NCI-H146 treated with DMSO at 0.1 percent for 48 hours (cell line): ENCODE measurements at regions not wholly inside any gene's neighbourhood (a gene's known extent, or its start where the extent isn't known, plus 50 kb on each side); places are given as distances from the start of the nearest gene placed in this dataset.

Experiments
- DNase-seq: peaks from one replicate; lab custom pipeline; 2025; ENCODE audit not compliant: unreplicated experiment; lab: John Stamatoyannopoulos, UW

- DNase-seq: no peak
Observed at GRCh38 chr5:116652196-116652729, 77.6 kb upstream of the SEMA6A start.

- DNase-seq: no peak
Observed at GRCh38 chr5:116651653-116652052, 77.0 kb upstream of the SEMA6A start.

GRCh38 chr5:116650964-116651363, 76.3 kb upstream of the SEMA6A start:
- DNase-seq: no peak

- no peak for DNase-seq
Observed at GRCh38 chr5:116650544-116650943, 75.9 kb upstream of the SEMA6A start.

GRCh38 chr5:116646611-116647289, 72.1 kb upstream of the SEMA6A start:
- no peak for DNase-seq

- no peak for DNase-seq
Observed at GRCh38 chr5:116645627-116646026, 71.0 kb upstream of the SEMA6A start.

- no peak for DNase-seq
Observed at GRCh38 chr5:116640236-116640635, 65.6 kb upstream of the SEMA6A start.

- DNase-seq: no peak
Observed at GRCh38 chr5:116637149-116637740, 62.6 kb upstream of the SEMA6A start.

GRCh38 chr5:116632890-116633289, 58.3 kb upstream of the SEMA6A start:
- no peak for DNase-seq

- no peak for DNase-seq
Observed at GRCh38 chr5:116631147-116631546, 56.5 kb upstream of the SEMA6A start.

- no peak for DNase-seq
Observed at GRCh38 chr5:116629168-116629567, 54.5 kb upstream of the SEMA6A start.

GRCh38 chr5:116626945-116627679, 52.5 kb upstream of the SEMA6A start:
- no peak for DNase-seq

GRCh38 chr5:116626272-116626723, 51.7 kb upstream of the SEMA6A start:
- no peak for DNase-seq
